NT2/D1 (cell line): ENCODE measurements at regions not wholly inside any gene's neighbourhood (a gene's known extent, or its start where the extent isn't known, plus 50 kb on each side); places are given as distances from the start of the nearest gene placed in this dataset.

ENCODE experiments used
- SUZ12 ChIP-seq: IDR thresholded peaks from 2 replicates; pipeline ENCODE4 v1.6.1; 2011; ENCODE audit not compliant: insufficient read length, insufficient read depth; ENCODE audit errors: extremely low read depth
- YY1 ChIP-seq: IDR thresholded peaks from 2 replicates; pipeline ENCODE4 v1.6.1; 2011; ENCODE audit not compliant: insufficient read length, insufficient read depth

DNA sequence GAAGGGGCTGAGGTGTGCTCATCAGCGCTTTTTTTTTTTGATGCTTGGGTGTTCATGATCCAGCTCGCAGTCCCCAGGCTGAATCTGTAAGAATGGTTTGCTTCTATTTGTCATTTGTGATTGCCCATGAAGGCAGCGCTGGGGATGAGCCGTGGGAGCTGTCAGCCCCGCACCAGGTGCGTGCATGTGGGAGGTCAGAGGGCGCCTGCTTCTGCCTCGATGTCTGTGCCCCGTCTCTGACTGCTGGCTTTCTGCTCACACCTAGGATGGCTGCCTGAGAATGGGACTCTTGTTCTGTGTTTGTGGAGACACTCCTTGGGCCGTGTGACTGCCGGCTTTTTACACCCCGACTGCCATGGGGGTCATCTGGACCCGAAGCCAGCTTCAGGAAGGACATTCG lies 141.2 kb upstream of the RTL1 start:
- TF ChIP-seq YY1 (no peak), SUZ12 (no peak)
